ENCODE measurements at regions not wholly inside any gene's neighbourhood (a gene's known extent, or its start where the extent isn't known, plus 50 kb on each side); places are given as distances from the start of the nearest gene placed in this dataset.
A peak's percentile ranks its signal among the peaks of the same experiment; 100 is the strongest.

DNA sequence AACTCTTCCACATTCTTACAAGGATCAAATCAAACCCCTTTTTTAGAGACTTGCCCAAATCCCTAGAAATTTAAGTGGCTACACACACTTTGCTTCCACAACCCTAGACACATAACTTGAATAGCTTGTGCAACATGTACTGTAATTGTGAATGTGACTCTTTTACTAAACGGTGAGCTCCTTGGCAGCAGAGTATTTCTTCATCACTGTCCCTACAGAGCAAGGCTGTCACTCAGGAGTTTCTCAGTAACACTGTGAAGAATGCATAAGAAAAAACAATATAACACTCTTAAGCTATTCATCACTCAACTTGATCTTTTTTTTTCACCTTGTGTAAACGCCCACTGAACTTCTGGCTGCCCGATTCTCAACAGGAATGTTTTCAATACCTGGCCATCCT lies 53.8 kb upstream of the ADAMTS18 start:
- TF ChIP-seq, protein P1, sequence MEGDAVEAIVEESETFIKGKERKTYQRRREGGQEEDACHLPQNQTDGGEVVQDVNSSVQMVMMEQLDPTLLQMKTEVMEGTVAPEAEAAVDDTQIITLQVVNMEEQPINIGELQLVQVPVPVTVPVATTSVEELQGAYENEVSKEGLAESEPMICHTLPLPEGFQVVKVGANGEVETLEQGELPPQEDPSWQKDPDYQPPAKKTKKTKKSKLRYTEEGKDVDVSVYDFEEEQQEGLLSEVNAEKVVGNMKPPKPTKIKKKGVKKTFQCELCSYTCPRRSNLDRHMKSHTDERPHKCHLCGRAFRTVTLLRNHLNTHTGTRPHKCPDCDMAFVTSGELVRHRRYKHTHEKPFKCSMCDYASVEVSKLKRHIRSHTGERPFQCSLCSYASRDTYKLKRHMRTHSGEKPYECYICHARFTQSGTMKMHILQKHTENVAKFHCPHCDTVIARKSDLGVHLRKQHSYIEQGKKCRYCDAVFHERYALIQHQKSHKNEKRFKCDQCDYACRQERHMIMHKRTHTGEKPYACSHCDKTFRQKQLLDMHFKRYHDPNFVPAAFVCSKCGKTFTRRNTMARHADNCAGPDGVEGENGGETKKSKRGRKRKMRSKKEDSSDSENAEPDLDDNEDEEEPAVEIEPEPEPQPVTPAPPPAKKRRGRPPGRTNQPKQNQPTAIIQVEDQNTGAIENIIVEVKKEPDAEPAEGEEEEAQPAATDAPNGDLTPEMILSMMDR (IDR thresholded peaks at IDR 0.05 in 4 of 5, conservative IDR thresholded peaks at IDR 0.05 in 1 of 5), result no peak
- no peak for TF ChIP-seq POLR2A (IDR thresholded peaks at IDR 0.05)
- in situ Hi-C loops (cut with MboI; ENCODE audit: low sequenced_read_pairs in 4 of 4) (no loop called here), intact Hi-C loops (cut with DNase I; ENCODE audit: low total_unique reads) (no loop called here)
- no peaks in the 10 kb centered on the region for H3K36me3 ChIP-seq
- ATAC-seq, result no peak
- no peaks in the 10 kb centered on the region for H3K9me3 ChIP-seq
- DNase-seq, result no peak
- no peaks in the 10 kb centered on the region for H3K4me1 ChIP-seq
- no peak overlapping the region for H3K4me3 ChIP-seq
- no peaks in the 10 kb centered on the region for H3K27me3 ChIP-seq
- H3K27ac ChIP-seq, result no peak overlapping the region

DNA sequence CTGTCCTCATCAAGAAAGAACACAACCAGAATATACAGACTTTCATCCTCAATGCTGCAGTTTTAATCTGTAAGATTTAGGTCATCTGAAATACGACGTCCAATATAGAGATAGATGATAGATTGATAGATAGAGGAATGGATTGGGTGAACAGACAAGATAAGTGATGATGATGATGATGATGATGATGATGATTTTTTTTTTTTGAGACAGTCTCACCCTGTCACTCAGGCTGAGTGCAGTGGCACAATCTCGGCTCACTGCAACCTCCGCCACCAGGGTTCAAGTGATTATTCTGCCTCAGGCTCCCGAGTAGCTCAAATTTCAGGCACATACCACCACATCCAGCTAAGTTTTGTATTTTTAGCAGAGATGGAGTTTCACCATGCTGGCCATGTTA lies 56.3 kb upstream of the ADAMTS18 start:
- no peak overlapping the region for H3K27ac ChIP-seq
- TF ChIP-seq, protein P1 (IDR thresholded peaks at IDR 0.05 in 4 of 5, conservative IDR thresholded peaks at IDR 0.05 in 1 of 5), result no peak
- TF ChIP-seq POLR2A (IDR thresholded peaks at IDR 0.05), result no peak
- ATAC-seq (no peak), DNase-seq (no peak)
- intact Hi-C loops (cut with DNase I; ENCODE audit: low total_unique reads), result no loop called here
- in situ Hi-C loops (cut with MboI; ENCODE audit: low sequenced_read_pairs in 4 of 4), result no loop called here
- H3K4me1 ChIP-seq, result no peaks in the 10 kb centered on the region
- no peaks in the 10 kb centered on the region for H3K9me3 ChIP-seq
- no peaks in the 10 kb centered on the region for H3K27me3 ChIP-seq
- no peaks in the 10 kb centered on the region for H3K36me3 ChIP-seq
- H3K4me3 ChIP-seq, result no peak overlapping the region

- ATAC-seq (no peak), DNase-seq (no peak)
- no peak overlapping the region for H3K27ac ChIP-seq
- TF ChIP-seq, protein P1 (IDR thresholded peaks at IDR 0.05 in 4 of 5, conservative IDR thresholded peaks at IDR 0.05 in 1 of 5), result no peak
- TF ChIP-seq POLR2A (IDR thresholded peaks at IDR 0.05), result no peak
- in situ Hi-C loops (cut with MboI; ENCODE audit: low sequenced_read_pairs in 4 of 4), result no loop called here
- no peak overlapping the region for H3K4me3 ChIP-seq
- intact Hi-C loops (cut with DNase I; ENCODE audit: low total_unique reads), result no loop called here
- H3K36me3 ChIP-seq, result no peaks in the 10 kb centered on the region
- H3K9me3 ChIP-seq, result no peaks in the 10 kb centered on the region
- H3K27me3 ChIP-seq, result no peaks in the 10 kb centered on the region
- H3K4me1 ChIP-seq, result no peaks in the 10 kb centered on the region
Observed at GRCh38 chr16:77496934-77497333, 62.1 kb upstream of the ADAMTS18 start.

DNA sequence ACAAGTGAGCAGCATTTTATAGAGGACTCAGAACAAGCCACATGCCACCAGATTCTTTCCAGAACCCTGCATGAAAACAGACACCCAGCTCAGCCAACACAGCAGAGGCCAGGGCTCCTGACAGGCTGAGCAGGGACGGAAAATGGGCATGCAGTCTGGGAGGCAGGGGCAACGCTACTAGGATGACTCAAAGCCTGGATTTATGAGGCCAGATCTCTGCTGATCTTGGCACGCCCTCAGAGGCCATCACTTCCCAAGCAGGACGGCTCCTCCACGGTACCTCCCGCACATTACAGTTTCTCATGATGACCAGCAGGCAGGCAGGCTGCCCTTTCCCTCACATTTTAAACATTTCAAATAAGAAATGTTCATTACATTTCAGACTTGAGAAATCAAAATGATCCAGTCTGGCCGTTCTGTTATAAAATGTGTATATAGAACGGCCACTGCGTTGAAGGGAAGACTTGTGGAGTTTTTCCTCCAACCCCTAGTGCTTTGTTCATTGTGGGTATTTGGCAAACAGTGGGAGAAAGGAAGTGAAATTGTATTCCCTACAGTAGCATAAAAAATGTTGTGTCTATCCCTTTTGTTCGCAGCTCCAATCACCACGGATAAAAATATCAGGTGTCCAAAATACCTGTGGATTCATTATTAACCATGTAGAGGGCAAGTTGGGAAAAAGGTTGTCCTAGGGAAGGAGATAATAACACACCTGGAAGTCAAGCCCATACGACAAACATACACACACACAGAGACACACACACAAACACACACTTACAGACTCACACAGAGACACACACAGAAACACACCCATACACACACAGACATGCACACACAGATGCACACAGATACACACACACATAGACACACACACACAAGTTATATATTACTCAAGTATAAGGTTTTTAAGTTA lies 64.8 kb upstream of the ADAMTS18 start:
- DNase-seq (peak in 1 of 2 donors; percentile 14), ATAC-seq (no peak)
- no peaks in the 10 kb centered on the region for H3K36me3 ChIP-seq
- no peaks in the 10 kb centered on the region for H3K27me3 ChIP-seq
- H3K4me1 ChIP-seq, result no peaks in the 10 kb centered on the region
- no peaks in the 10 kb centered on the region for H3K9me3 ChIP-seq
- TF ChIP-seq POLR2A (IDR thresholded peaks at IDR 0.05), result no peak
- TF ChIP-seq, protein P1 (IDR thresholded peaks at IDR 0.05 in 4 of 5, conservative IDR thresholded peaks at IDR 0.05 in 1 of 5), result no peak
- intact Hi-C loops (cut with DNase I; ENCODE audit: low total_unique reads) (no loop called here), in situ Hi-C loops (cut with MboI; ENCODE audit: low sequenced_read_pairs in 4 of 4) (no loop called here)
- no peak overlapping the region for H3K4me3 ChIP-seq
- no peak overlapping the region for H3K27ac ChIP-seq

- in situ Hi-C loops (cut with MboI; ENCODE audit: low sequenced_read_pairs in 4 of 4), result no loop called here
Observed at GRCh38 chr16:77500286-77500598, 65.4 kb upstream of the ADAMTS18 start.

More at GRCh38 chr16:77500286-77500598, 65.4 kb upstream of the ADAMTS18 start:
- Histone ChIP-seq H3K9me3 (no peaks in the 10 kb centered on the region), H3K27me3 (no peaks in the 10 kb centered on the region), H3K36me3 (no peaks in the 10 kb centered on the region), H3K4me1 (no peaks in the 10 kb centered on the region), H3K27ac (no peak overlapping the region), H3K4me3 (no peak overlapping the region)
- no peak for ATAC-seq
- intact Hi-C loops (cut with DNase I; ENCODE audit: low total_unique reads), result no loop called here
- TF ChIP-seq POLR2A (IDR thresholded peaks at IDR 0.05), result no peak
- TF ChIP-seq, protein P1 (IDR thresholded peaks at IDR 0.05 in 4 of 5, conservative IDR thresholded peaks at IDR 0.05 in 1 of 5), result no peak
- DNase-seq, result no peak

All from gastrocnemius medialis (tissue), 4 donors.